DMS 273 (cell line): ENCODE measurements at regions not wholly inside any gene's neighbourhood (a gene's known extent, or its start where the extent isn't known, plus 50 kb on each side); places are given as distances from the start of the nearest gene placed in this dataset.
"Not testable (repeated sequence)": the region's sequence is repeated elsewhere in the genome, so short reads cannot be mapped to it uniquely, and the experiment has no call there.

ENCODE experiments used
- DNase-seq: peaks from one replicate; lab custom pipeline; 2025; ENCODE audit not compliant: unreplicated experiment; lab: John Stamatoyannopoulos, UW

DNA sequence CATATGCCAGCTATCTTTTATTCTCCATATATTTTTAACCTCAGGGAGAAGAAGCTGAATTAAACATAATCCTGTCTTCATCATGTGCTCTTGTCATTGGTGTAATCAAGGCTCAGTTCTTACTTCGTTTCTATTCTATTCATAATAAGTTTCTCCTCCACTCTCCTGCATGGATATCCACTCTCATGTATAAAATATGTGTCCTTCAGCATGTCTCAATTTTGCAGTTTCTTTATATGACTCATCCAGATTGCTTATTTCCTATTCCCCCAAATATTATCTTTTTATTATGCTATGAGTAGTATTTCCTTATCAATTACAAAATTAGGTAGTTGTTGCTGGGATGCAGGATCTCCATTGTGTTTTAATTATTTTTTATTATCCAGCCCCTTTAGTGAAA lies 643.7 kb upstream of the ACO1 start:
- DNase-seq = no peak

DNA sequence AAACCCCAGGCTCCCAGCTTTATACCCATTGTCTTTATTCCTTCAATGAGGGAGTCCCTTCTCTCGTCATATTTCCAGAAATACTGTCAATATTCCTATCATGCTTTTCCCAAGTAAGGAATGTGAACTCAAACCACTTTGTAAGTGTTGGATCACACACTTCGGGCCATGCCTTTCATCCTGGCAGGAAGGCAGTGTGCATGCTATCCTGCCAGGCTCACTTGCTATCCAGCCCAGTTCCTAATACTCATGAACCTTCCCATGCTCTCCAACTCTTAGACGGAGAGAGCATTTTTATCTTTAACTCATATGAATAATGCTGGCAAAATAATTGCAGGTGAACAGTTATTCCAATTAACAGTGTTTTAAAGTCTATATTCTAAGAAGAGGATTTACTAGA lies 639.9 kb upstream of the ACO1 start:
- no peak for DNase-seq

DNA sequence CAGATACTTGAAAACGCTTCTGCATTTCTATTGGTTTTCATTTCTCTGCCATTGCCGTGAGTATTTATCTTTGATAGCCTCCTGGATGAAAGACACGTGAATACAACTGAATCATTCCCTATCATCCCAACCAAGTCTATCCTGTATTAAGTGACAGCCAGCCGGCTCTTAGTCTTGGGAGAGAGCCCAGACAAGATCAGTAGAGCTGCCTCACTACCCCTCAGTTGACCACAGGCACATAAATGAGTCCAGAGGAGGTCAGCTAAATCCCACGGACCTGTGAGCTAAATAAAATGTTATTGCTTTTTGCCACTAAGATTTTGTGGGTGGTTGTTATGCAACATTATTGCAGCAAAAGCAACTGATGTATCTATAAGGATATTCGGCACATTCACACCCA lies 639.0 kb upstream of the ACO1 start:
- no peak for DNase-seq

DNA sequence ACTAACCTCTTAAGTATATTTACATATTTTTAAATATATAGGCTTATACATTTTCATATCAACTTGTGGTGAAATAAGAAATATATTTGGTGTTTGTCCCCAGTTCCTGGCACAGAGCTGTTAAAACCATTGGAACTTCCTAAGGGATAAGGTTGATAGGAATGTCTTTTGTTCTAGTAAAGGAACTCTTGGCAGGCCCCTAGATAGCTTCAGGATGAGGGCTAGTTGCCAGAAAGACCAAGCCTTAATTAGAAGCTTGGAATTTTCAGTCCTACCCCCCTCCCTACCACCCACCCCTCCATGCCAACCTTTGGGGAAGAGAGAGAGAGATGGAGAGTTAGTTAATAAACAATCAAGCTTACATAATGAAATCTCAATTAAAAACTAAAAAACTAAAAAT lies 638.6 kb upstream of the ACO1 start:
- DNase-seq = no peak

DNA sequence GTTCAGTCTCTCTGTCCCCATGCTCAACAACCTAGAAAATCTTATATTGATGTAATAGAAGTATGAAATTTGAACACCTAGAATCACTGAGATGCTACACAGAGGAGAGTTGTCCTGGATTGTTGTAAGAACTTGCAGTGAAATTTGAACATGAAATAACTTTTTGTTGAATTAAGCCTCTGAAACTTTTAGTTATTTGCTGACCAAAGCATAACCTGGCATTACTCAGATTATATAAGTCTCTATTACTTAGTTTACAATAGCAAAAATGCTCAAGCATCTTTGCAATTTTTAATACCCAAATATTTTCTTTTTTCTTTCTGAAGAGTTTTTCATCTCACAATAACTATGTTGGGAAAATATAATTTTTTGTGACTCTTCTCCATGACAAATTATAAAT lies 630.7 kb upstream of the ACO1 start:
- DNase-seq = no peak

DNA sequence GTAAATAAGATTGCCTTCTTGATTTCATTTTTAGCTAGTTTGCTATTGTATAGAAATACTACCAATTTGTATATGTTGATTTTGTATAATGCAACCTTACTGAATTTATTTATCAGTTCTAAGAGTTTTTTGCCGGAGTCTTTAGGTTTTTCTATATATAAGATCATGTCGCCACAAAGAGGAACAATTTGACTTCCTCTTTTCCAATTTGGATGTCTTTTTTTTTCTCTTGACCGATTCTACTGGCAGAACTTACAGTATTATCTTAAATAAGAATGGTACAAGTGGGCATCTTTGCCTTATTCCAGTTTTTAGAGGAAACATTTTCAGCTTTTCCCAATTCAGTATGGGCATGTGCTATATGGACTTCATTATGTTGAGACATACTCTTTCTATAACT lies 624.7 kb upstream of the ACO1 start:
- no peak for DNase-seq

DNA sequence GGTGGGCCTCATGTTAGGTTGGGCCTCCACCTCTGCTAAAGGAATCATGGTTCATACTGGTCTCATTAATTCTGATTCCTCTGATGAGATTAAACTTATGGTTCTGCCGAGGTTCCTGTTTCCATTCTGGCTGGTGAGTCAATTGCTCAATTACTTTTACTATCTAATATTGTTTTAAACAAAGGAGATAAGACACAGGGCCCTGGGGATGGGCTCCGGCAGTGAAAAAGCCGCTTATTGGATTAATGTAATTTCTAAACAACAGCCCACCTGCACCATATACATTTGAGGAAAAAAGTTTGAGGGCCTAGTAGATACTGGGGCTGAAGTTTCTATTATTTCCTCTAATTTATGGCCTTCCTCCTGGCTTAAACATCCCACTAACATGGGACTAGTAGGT lies 610.4 kb upstream of the ACO1 start:
- DNase-seq = not testable (repeated sequence)

DNA sequence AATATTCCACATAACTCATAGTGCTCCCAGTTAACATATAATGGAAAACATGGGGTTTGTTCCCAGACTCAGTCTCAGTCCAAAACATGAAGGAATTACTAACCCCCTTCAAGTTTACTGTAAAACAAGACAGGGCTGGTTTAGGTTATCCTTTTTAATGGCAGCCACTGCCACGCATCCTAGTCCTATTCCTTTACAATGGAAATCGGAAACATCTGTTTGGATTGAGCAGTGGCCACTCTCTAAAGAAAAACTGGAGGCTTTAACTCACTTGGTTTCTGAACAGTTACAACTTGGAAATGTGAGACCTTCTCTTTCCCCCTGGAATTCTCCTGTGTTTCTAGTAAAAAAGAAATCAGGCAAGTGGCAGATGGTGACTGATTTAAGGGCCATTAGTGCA lies 609.9 kb upstream of the ACO1 start:
- DNase-seq = peak; percentile 93

DNA sequence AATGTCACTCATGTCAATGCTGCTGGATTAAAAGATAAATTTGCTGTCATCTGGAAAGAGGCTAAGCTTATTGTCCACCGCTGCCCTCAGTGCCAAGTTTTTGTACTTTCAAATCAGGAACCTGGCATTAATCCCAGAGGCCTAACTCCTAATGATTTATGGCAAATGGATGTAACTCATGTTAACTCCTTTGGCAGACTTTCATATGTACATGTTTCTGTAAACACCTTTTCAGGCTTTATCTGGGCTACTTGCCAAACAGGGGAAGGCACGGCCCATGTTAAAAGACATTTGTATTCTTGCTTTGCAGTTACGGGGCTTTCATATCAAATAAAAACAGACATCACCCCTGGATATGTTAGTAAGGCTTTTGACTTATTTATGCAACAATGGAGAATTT lies 608.0 kb upstream of the ACO1 start:
- peak; percentile 94 for DNase-seq

DNA sequence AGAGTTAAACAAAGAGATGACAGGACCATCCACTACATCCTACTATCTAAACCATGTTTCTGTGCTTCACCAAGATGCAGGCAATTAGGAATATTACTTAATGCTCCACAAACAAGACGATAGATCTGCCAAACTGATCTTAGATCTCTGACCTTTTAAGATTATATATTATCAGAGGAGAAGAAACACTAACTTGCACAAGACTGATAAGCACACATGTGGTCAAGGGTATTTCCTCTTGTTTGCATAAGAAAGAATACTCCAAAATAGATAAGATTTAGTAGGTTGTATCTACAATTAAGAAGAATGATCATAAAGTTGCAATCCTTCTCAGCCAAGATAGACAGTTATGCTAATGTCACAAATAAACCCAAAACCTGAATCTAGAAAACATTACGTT lies 601.0 kb upstream of the ACO1 start:
- no peak for DNase-seq

DNA sequence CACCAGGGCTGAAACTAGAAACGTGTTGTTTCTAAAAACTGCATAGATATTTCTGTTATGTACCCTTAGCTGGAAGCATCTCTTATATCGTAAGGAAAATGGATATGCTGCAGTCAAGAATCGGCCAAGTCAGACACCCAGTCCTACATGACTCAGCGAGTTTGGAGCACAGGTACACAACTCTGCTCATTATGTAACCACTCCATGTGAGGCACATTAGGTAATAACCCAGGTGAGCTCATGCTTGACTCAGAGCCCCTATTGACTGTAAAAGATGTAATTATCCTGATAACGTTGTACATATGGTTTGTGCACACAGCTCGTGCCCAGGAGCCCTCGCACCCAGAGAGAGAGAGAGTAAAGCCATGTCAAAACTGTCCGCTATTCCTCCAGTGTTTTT lies 593.7 kb upstream of the ACO1 start:
- no peak for DNase-seq

DNA sequence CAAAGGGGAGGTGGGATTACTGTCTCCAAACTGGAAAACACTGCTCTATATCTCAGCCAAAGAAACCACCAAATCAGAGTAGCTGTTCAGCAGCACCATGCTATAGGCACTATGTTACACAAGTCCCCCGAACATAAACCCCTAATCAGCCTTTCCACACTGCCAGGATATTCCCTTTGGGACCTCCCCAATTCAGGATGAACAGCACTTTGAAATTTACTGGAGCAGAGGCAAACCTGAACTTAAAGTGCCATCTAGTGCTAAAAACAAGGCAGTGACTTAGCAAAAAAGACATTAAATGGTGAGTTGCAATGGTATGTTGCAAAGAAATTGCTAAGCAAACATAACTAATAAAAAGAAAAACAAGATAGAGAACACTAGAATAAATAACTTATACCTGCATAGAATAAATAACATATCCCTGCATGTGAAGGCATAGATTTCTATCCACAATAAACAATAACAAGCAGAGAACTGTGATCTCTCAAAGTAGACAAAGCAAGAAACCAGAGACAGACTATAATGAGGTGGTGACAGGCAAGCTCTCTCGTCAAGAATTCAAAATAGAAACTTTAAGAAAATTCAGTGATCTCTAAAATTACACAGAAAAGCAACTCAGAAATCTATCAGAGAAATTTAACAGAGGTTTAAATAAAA lies 584.4 kb upstream of the ACO1 start:
- DNase-seq = peak; percentile 84

DNA sequence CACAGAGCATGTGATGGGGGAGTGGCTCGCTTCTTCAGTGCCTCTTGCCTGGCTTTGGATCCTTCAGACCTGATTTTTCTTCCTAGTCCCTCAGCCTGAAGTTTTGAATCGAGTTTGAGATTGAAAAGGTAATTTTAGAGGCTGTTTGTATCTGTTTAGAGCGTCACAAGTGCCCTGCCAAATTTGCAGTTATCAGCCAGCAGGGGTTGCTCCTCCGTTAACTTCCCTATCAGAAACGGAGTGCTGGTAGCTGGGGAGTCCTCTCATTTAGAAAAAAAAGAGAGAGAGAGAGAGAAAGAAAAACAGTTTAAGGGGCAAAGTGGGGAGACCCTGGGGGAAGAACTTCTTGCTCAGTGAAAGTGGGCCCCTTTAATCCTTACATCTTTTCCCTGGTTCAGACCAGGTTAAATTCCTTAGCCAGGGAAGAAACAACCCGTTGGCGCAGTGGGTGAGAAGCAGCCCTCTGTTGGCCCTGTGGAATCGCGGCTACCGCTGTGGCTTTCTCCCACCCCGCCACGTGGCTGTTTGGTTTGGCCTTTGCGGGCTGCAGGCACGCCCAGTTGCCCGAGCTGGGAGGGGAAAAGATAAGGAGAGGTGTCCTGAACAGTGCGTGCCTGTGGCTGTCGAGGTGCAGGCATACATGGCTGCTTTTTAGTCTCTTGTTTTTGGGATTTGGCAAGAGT lies 576.7 kb upstream of the ACO1 start:
- no peak for DNase-seq

DNA sequence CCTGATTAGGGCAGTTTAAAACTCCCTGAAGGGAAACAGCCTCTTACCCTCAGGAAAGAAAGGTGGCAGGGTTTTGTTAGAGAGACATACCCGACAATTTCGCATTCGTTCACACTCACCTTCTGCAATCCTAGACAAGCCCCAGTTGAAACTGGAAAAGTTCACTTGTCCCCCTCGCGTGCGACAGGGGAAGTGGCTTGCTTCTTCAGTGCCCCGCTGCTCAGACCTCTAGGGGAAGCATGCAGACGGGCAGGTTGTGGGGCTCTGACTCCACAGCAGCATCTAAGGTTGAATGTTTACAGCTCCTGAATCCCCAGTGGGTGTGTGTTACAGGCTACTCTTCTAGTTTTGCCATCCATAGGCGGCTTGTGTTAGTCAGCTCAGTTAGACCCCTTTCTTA lies 575.7 kb upstream of the ACO1 start:
- DNase-seq = no peak

DNA sequence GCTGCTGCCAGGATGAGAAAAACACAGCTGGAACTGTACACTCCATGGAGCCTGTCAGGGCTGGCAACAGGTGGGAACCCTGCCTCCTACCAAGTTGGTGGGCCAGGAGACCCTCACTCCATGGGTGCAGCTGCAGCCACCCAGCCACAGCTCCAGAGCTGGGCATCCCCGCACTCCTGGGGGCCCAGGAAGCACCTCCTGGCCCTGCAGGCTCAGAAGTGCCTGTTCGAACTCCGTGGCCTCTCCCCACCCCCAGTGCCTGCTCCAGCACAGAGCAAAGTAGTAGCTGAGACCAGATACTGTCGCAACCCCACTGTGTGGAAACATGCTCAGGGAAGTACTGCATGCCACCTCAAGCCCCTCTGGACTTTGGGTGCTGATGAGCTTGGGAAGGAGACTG lies 564.0 kb upstream of the ACO1 start:
- DNase-seq = no peak

DNA sequence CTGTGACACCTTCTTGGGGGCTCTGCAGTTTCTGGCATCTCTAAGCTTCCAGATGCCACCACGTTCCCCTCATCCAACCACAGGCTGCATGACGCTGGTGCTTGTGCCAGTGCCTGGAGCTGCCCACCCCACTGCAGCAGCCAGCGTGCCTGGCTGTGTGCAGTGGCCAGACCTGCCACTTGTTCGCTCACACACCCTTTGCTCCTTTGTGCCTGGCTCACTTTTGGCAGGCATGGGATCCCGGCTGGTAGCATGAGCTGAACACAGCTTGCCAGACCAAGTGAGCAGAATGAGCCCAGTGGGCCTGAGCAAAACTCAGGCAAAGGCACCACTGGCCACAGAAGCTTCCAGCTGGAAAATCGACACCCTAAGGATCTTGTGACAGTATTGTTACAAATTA lies 562.9 kb upstream of the ACO1 start:
- DNase-seq = no peak

DNA sequence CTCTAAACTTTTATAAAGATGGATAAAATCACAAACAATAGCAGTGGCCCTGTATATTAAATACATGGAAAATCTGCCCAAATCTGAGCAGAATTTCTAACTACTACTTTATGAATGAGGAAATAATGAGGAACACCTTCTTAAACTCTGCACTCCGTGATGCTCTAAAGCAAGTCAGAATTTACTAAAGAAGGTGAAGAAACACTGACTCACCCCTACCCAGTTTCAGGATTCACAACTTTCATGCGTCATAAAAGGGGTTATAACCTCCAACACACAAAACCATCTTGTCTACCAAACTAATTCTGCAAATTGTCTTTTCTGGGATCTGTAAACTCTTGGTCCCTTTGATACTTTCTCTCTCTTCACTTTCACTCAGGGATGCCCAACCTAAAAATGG lies 561.1 kb upstream of the ACO1 start:
- no peak for DNase-seq

DNA sequence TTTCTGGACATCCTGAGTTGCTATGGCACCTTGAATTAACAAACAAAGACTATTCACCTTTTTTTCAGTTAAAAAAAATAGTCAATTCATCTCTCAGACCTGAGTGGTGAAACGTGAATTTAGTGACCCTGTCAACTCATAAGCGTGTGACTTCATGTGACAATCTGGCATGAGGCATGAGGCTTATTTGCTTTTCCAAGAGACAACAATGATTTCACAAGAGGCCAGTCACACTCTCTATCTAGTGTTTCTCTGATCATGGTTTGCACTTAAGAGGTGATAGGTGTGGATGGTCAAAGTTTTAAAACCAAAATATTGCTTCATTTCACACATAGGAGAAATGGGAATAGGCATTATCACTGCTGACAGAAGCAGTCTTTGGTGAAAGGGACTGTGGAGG lies 559.6 kb upstream of the ACO1 start:
- DNase-seq = no peak

DNA sequence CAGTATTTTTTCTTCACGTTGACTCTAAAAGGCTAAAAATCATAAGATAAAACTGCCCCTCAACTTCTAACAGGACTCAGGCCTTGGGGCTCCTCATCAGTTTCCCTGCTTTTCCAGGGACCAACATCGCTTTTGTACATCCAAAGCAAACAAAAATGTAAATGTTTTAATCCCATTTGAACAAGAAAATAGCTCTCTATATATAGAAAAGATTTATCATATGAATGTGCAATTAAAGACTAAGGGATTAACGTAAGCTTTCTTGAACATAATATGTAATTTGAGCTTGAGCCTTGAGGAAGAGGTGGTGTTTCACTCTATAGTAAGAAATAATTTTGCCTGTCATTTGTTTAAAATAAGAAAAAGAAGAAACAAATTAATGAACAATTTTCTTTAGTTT lies 547.2 kb upstream of the ACO1 start:
- DNase-seq = no peak

DNA sequence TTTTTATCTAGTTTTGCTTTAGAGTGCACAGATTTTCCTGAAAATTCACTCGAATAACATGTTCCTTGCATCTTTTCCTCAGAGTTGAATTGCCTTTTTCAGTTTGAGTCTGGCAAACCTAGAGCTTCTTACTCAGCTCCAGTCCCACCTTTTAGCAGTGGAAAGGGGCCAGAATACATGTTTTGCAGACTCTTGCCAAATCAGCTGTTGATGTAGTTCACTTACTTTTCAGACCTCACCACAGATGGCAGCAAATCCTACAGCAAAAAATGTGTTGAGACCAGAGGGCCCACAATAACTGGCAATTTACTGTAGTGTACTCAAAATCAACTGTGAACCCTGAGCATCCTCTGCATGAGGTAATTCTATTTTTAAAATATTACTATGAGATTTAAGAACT lies 545.2 kb upstream of the ACO1 start:
- peak; percentile 70 for DNase-seq

DNA sequence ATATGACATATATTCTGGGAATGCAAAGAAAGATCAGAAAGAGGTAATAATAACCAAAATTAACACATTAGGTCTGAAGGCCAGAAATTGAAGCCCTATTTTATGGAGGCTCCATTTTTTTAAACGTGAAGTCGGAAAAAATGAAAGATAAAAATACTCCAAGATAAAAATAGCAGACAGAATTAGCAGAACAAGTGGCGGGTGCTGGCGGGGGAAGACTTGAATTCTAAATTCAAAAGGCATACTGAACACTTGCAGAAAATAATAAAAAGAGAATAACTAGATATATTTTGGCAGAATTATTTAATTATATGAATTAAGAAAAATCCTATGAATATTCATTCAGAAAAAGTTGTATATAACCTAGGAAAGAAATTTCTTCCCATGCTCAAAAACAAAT lies 543.7 kb upstream of the ACO1 start:
- no peak for DNase-seq

DNA sequence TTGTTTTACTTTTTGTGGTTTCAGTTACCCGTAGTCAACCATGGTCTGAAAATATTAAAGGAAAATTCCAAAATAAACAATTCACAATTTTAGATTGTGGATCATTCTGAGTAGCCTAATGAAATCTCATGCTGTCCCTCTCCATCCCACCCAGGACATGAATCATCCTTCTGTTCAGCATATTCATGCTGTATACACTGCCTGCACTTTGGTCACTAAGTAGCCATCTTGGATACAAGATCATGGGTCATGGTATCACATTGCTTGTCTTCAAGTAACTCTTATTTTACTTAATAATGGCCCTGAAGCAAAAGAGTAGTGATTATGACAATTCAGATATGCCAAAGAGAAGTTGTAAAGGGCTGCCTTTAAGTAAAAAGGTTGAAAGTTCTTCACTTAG lies 536.5 kb upstream of the ACO1 start:
- DNase-seq = no peak
